ENCODE measurements at regions not wholly inside any gene's neighbourhood (a gene's known extent, or its start where the extent isn't known, plus 50 kb on each side); places are given as distances from the start of the nearest gene placed in this dataset.

GRCh38 chr5:134466241-134467069 is 54.8 kb upstream of the CDKN2AIPNL start (continued):
- TF ChIP-seq ZBTB43 (CRISPR knock-in tag; IDR thresholded peaks at IDR 0.05) (0 out of 2 replicates have a peak, but pooled peaks have one; percentile 9), ELF4 (CRISPR knock-in tag; IDR thresholded peaks at IDR 0.05) (no peak), L3MBTL2 (IDR thresholded peaks at IDR 0.05) (no peak; the same call in 1 of the 2 replicates), HMG20A (CRISPR knock-in tag; conservative IDR thresholded peaks at IDR 0.05) (no peak), FOXK2 (conservative IDR thresholded peaks at IDR 0.05 in 1 of 2, IDR thresholded peaks at IDR 0.05 in 1 of 2; ENCODE audit: low read depth in 2 of 2) (peak; percentile 50 to 74; a peak in 2 of 4 replicates), ZNF445 (CRISPR knock-in tag; IDR thresholded peaks at IDR 0.05; ENCODE audit: low read depth) (no peak), ZNF561 (CRISPR knock-in tag; conservative IDR thresholded peaks at IDR 0.05) (no peak), VEZF1 (CRISPR knock-in tag; IDR thresholded peaks at IDR 0.05) (no peak), SRSF1 (IDR thresholded peaks at IDR 0.05; ENCODE audit: low read depth, low read length) (no peak), NR1H2 (CRISPR knock-in tag; IDR thresholded peaks at IDR 0.05) (no peak), NEUROD1 (IDR thresholded peaks at IDR 0.05; ENCODE audit: borderline replicate concordance, low read depth, low read length, partially characterized antibody) (no peak), ZFX (CRISPR knock-in tag; IDR thresholded peaks at IDR 0.05) (peak; percentile 77; the same call in 1 of the 2 replicates), BRD9 (IDR thresholded peaks at IDR 0.05; ENCODE audit: low read depth, partially characterized antibody) (no peak), E2F5 (CRISPR knock-in tag; IDR thresholded peaks at IDR 0.05) (no peak), TCF15 (CRISPR knock-in tag; IDR thresholded peaks at IDR 0.05) (no peak), KDM1A (IDR thresholded peaks at IDR 0.05) (no peak), FOXA1 (IDR thresholded peaks at IDR 0.05; ENCODE audit: borderline replicate concordance) (no peak), DACH1 (IDR thresholded peaks at IDR 0.05; ENCODE audit: partially characterized antibody) (no peak), HSF4 (CRISPR knock-in tag; IDR thresholded peaks at IDR 0.05; ENCODE audit: borderline replicate concordance) (no peak), SP1 (CRISPR knock-in tag; IDR thresholded peaks at IDR 0.05) (0 out of 2 replicates have a peak, but pooled peaks have one; percentile 34), BACH1 (tag; IDR thresholded peaks at IDR 0.05) (no peak), ZKSCAN8 (CRISPR knock-in tag; IDR thresholded peaks at IDR 0.05) (peak; percentile 60; the same call in 1 of the 2 replicates), MEF2D (tag; conservative IDR thresholded peaks at IDR 0.05; ENCODE audit: low read depth) (no peak)

All from K562 (cell line).